Mucosa of gallbladder (tissue), 1 donor: ENCODE measurements at regions not wholly inside any gene's neighbourhood (a gene's known extent, or its start where the extent isn't known, plus 50 kb on each side); places are given as distances from the start of the nearest gene placed in this dataset.

ENCODE experiments used
- DNase-seq: peaks from one replicate; pipeline ENCODE4 v3.0.0-alpha.2; 2020; ENCODE audit warnings: low spot score
- donor health status: DM: no; HTN: no; CAD: no.

DNA sequence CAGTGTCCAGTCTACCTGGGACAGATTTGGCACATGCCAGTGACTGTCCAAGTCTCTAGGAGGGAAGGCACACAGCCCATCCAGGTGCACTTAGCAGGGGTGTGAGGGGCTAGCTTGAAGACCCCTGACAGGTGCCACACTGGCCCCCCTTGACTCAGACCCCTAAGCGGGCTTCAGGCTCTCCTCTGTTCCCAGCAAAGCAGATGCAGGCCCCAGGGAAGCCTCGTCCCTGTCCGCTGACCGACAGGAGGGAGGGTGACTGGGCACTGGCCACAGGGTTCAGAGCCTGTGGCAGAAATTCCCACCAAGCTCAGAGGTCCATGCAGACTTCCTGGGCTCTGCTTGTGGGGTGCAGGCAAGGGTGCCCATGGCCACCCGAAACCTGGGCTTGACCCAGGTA lies 239.8 kb upstream of the MYT1L start:
- no peak for DNase-seq

DNA sequence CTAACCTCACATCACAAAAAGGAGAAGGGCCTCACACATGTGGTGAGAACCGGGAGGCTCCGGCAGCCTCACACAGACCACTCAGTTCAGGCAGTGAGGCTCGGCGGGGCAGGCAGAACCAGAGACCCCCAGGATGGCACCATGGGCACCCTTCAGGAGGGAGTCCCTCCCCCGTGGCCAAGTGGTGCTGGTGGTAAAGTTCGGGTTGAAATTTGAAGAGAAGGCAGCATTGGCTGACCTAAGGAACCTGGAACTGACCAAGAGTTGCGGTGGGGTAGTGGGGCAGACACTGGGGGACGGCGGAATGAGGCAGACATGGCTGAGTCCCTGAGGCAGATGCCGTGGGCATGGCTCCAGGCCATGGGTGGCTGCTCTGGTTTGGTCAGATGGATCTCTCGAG lies 239.3 kb upstream of the MYT1L start:
- no peak for DNase-seq

DNA sequence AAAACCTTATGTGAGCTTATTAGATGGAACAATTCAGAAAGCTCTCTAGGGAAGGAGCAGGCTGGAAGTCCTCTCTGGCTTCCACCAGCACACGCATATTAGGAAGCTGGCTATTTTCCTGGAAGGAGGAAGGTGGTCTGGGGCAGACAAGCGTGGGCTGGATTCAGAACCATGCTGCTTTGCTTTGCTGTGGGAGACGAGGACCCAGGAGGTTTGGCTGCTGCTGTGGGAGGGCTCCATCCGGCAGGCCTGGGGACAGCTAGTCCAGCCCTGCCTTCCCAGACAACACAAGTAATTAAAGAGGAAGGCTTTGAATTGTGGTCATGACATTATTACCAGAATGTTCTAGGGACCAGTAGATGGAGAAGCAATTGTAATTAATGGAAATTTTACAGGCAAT lies 238.8 kb upstream of the MYT1L start:
- no peak for DNase-seq

DNA sequence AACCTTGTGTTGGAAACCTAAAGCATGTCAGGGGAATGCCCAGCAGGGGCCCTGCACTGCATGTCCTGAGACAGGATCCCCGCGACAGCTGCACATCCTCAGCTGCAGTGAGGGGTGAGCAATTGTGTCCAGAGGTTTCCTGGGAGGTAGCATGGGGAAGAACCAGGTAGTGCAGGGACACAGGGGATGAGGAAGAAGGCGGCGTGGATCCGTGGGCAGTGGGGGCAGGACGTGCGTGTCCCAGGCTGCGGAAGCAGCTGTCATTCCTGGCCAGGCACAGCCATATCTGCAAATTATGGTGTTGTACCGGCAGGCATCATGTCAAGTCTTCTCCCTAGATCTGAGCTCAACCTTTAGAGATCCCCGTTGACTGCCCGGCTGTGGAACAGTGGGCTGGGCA lies 238.2 kb upstream of the MYT1L start:
- DNase-seq, result no peak

DNA sequence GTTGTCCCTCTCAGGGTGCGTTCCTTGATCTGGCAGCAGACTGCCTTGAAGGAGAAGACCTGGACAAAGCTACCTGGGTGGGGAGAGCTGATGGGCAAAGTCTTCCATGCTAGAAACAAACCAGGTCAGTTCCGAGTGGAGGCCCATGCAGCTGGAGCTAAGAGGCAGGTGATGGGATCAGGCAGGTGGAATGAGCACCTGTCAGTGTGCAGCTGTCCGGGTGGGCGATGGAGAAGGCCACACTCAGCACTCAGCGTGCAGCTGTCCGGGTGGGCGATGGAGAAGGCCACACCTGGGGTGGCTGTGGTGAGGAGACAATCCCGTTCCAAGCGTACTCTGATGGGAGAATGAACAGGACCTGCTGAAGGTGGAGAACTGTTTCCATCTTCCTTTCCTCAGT lies 237.3 kb upstream of the MYT1L start:
- DNase-seq, result no peak

DNA sequence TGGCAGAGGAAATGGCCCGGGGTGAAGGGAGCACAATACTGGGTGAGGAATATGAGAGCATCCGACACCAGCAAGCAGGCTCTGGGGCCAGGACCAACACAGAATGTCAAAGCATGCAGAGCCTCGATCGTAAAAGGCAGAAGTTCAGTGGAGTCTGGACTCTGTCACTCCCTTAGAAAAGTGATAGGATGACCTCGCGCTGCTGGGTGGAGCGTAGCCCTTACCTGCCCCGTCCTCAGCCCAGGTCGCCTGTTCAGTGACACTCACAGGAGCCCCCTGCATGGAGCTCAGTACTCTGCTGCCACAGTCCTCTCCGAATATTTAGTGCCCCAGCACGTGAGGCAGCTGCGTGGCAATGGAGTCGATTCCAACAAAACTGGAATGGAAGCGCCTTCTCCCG lies 236.7 kb upstream of the MYT1L start:
- no peak for DNase-seq

DNA sequence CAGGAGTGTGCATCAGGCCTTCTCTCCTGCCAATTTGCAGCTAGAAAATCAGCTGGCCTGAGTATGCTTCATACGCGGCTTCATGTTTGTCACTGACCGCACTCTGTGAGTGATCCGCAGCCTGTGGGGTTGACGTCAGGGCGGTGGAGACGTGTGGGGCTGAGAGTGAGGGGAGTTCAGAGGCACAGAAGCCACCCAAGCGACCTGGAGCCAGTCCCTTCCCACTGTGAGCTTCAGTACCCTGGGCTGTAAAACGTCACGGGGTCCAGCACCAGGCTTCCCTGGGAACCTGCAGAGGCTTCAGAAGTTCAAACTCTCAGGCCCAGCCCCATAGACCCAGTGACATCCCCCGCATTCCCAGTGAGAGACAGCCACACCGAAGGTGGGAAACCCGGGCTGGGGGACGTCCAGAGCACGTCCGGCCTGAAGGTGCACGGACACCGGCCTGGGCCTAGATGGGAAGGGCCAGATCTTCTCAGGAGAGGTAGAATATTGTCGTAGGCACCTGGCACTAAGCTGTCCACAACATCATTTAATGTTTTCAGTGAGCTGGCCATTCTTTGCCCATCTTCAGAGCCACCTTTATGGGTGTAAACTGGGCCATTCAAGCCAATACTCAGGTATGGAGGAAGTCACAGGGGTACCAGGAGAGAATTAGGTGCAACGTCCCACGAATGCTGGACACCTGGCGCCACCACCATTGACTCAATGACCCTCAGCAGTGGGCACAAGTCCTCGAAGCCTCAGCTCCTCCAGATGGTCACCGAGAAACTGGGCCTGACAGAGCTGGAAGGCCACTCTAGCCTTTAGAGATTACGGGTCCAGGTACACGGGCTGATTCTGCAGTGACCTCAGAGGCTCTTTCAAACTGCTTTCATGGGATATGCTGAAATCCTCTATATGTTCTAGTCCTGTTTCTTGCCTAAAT lies 235.6 kb upstream of the MYT1L start:
- DNase-seq, result no peak

DNA sequence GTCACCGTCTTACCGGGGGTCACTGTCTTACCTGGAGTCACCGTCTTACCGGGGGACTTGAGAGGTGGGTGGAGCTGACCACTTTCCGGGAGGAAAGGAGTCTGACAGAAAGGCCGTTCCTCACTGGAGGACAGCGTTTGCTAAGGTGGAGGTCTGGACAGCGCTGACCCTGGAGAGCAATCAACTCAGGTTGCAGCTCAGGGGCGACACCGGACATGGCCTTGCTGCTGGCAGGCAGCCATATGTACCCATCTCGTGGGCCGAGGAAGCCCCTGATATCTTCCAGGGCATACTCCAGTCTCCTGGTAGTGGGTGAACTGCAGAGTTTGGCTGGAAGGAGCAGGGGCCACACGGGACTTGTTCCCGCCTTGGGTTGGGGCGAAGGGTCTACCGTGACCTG lies 234.6 kb upstream of the MYT1L start:
- no peak for DNase-seq

DNA sequence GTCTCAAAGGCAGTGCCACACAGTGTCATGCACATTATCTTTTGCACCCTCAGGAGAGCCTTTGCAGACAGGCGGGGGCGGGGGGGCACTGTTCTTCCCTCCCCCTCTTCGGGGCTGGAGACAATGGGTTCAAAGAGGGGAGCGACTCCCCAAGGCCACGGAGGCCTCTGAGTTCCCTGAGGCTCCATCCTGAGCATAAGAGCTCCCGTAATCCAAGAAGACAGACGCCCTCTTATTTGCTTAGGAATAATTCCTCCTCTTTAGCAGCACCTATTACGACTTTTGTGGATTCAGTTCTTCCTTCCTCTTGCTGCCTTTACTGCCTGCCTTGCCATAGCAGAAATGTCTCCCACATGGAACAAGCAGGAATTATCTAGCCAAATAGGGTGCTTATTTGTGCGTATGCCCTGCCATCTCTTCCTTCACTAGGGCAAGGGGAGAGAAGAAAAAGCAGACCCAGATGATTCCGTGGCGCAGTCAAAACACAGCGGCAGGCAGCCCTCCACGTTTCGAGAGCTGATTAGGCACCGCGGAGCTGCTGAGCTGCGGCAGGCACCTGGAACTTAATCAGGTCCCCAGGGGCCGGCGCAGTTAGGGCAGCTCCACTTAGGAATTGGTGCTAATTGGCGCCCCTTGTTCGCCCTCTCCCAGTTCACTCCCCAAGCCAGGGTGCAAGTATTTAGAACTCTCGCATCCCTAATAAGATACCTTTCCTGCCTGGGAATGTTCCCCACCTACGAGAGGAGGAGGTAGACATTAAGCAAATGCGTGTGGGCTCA lies 233.4 kb upstream of the MYT1L start:
- no peak for DNase-seq

DNA sequence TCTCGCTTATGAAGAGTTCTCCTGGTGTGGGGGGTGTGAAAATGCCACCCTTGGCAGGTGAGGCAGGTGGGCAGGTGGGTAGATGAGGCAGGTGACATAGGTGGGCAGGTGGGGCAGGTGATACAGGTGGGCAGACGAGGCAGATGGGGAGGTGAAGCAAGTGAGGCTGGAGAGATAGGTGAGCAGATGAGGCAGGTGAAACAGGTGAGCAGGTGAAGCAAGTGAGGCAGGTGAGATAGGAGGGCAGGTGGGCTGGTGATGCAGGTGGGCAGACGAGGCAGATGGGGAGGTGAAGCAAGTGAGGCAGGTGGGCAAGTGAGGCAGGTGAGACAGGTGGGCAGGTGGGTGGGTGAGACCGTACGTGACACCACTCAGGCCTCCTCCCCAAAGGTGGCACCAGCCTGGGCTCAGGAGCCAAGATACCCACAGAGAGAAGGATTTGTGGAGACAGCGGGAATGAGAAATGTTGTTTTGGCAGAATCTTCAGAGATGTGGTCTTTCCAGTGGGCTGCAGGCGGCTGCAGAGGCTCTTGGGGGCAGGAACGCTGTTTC lies 232.3 kb upstream of the MYT1L start:
- no peak for DNase-seq

DNA sequence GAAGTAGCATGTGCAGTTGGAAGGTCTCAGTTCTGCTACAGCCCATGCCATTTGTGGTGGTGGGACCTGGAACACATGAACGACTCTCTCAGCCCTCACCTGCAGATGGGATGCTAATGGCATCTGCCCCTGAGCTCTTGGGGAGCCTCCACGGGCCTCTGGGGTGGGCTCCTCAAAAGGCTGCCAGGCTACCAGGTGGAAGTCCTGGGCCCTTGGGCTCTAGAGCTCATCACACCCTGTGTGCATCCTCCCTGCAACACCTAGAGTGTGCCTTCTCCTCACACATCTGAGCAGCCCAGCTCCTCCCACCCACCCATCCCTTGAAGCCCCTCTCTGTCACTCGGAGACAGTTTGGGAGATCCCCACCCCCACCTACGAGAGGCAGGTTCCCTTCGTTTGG lies 231.8 kb upstream of the MYT1L start:
- DNase-seq, result no peak

DNA sequence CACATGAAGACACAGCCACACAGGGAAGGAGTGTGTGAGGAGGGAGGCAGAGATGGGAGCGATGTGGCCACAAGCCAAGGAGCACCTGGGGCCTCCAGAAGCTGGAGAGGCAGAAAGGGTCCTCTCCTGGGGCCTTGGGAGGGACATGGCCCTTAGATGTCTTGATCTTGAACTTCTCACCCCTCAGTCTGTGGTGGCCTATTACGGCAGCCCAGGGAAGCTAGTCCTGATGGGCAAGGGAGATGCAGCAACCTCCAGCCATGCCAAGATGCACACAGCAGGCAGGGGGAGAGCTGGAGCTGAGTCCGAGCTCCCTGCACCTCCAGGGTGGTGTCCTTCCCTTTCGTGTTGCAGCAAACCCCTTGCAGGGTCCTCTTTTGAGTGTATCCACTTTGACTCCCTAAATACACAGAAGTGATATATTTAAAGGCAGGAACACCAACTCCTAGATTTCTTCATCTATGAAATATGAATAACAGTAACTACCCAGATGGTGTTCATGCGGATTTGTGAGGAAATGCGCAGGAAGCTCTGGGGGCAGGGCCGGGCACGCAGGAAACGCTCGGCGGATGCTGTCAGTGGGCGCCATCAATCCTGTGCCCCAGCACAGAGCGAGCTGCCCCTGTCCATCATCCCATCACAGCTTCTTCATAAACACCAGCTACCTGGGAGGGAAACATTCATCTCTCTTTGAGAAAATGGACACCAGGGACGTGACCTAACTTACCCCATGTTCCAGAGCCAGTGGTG lies 230.4 kb upstream of the MYT1L start:
- DNase-seq, result no peak

DNA sequence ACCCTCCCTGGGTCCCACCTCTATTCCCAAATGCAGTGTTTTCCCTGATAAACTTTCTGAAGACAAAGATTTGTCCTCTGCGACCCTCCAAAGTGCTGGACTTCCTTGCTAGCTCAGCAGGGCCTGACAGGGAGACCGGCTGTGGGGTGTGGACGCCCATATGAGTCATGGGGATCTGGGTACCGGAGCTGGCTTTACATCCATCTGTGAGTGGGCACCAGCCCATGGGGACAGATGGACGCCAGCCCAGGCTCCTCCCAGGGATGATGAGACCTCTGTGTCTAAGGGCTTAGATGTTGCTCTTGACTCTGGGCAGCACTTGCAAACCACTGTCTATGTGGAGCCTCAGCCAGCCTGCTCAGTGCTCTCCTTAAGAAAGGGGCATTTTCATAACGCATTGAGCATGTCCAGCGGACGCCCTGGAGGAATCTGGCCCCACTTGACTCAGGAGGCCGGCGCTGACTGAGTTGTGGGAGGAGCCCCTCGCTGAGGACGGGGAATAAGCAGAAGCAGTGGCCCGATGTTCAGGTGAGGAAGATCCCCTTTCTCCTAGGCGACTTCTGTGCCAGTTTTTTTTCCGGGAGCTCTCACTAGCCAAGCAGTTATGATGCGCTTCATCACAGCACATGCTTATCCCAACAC lies 229.4 kb upstream of the MYT1L start:
- DNase-seq, result no peak

DNA sequence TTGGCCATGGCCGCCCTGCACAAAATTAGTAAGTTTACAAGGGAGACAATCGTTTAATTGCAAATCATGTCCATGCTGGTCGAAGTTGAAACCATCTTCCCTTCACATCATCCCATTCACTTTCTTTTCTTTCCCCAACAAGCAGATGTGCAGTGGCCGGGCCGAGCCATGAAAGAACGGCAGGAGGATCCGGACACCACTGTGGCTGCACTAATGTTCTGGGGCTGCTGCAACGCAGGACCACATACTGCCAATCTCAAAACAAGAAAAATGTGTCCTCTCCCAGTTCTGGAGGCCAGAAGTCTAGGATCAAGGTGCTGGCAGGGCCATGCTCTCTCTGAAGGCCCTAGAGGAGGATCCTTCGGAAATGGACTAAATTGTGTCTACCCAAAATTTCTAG lies 227.4 kb upstream of the MYT1L start:
- DNase-seq, result no peak

DNA sequence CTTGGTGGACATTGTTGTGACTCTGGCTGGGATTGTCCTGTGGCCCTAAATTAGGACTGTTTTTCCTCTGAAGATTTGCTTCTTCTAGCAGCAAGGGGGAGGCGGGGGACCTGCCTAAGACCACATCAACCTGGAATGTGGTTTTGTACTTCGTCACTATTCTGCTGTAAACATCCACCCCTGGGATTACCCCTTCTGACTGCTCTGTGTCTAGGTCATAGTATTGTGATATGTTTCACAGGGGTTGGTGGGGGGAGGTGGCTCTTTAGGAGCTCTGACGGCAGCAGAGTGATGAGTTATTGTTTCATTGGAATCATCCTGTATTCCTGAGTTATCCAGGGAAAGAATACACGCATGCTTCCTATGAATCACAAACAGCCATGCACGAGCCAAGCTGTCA lies 226.4 kb upstream of the MYT1L start:
- no peak for DNase-seq

DNA sequence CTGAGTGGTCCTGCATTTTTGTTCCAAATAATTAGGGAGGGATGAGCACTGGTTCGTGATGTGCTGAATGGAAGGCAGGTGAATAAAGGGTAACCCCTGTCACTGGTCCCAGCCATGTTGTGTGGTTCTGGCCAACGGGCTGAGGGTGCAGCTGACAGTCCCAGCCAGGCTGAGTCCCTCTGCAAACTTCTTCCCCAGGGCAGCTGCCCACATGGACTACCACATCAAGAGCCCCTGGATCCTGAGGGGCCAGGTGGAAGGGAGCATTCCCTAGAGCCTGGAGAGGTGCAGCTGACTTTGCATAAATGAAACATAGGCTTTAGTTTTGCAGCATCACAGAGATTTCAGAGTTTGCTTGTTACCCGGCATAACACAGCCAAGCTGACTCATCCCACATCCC lies 219.8 kb upstream of the MYT1L start:
- DNase-seq, result no peak

DNA sequence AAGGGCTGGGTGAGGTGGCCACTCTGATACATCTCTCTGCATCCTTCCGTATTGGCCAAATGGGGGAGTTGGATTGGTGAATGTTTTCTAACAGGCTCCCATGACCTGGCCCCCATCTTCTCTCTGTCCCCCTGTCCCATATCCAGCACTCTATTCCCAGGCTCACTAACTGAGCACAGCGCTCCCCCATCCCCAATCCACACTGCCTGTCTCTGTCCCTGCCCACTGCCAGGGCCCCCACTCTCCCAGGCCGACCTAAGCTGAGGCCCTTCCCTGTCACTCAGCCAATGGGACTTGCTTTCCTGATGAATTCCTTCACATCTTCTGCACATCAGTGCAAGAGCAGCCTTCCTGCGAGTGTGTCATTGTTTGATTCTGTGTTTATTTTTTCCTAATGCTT lies 216.8 kb upstream of the MYT1L start:
- no peak for DNase-seq

DNA sequence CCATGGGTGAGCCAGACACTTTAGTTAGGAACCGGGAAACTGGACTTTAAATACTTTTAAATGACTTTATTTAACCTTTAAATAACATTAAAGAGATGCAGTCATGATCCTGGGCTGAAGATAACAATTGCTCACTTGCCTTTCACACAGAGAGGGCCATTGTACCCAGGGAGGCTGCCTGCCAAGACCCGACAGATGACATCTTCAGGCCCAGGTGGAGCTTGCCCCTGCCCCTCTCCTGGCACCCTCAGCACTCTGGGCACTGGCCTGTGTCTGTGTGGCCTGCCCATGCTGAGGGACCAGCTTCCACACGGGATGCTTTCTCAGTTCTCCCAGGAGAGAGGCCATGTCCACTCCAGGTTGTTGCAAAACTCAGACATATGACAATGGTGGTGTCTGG lies 216.4 kb upstream of the MYT1L start:
- DNase-seq, result no peak

DNA sequence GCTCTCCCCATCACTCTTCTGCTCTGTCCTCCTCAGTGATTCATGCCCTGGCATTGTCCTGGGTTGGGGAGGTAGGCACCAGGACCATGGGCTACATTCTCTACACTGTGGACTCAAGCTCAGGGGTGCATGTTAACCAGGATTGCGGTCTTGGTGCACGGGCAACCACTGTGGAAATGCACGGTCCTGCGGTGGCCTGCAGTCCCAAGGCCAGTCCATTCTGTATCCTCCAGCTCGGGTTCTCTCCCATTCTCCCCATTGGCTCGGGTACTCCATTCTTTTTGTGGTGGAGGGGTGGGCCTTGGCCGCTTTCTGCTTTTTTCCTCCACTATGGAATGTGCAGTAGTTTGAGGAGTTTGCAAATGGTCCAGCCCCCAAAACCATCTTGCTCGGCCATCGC lies 215.0 kb upstream of the MYT1L start:
- DNase-seq, result no peak

DNA sequence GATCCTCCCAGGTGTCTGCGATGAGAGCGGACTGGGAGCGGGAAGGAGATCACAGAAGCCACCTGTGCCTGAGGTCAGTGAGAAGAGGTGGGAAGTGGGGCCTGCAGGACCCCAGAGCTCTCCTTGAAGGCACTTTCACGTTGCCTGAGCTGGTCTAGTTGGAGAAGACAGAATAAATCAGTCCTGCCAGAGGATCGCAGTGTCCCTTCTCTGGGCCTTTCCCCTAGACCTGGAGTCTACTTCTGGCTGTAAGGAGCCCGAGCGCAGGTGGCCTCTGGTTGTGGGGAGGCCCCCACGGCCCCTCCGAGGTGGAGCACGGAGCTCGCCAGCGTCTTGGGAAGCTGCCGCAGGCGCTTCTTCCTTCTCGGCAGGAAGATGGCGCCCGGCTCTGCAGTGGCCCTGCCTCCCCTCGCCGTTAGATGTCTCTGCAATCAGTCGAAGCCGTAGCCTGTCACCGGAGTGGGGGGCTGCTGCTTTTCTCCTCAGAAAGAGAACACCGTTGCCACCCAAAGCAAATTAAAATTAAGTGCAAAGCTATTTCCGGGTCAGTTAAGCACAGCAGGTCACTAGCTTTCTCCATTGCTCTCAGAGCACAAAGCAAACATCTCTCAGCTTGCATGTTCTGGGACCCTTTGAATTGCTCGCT lies 212.0 kb upstream of the MYT1L start:
- DNase-seq, result no peak

DNA sequence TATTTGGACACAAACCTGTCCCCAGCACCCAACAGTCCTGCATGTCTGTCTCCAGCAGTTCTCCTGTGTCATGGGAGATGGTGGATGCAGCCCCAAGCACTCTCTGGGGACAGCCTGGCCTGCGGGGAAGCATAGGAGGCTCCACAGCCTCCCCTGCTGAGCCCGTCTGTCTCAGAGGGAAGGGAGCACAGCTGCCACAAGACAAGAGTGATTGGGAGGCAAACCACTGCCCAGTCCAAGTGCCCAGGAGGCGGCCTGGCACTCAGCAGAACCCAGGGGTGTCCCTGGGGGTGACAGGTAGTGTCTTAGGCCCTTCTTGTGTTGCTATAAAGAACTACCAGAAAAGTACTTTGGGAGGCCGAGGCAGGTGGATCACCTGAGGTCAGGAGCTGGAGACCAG lies 211.2 kb upstream of the MYT1L start:
- no peak for DNase-seq
